GM19372 (cell line): ENCODE measurements at regions not wholly inside any gene's neighbourhood (a gene's known extent, or its start where the extent isn't known, plus 50 kb on each side); places are given as distances from the start of the nearest gene placed in this dataset.
"Not testable (repeated sequence)": the region's sequence is repeated elsewhere in the genome, so short reads cannot be mapped to it uniquely, and the experiment has no call there.

Experiments
- ATAC-seq: cut with Tn5 transposase; IDR thresholded peaks from one replicate; pipeline ENCODE4 v1.9.1; 2021; ENCODE audit warnings: mild to moderate bottlenecking, low read depth, moderate library complexity; ENCODE audit not compliant: unreplicated experiment

GRCh38 chr9:102941868-102942267 lies 53.3 kb upstream of the CYLC2 start:
- ATAC-seq, result no peak

- no peak for ATAC-seq
Observed at GRCh38 chr9:102922526-102922925, 72.6 kb upstream of the CYLC2 start.

- ATAC-seq, result no peak
Observed at GRCh38 chr9:102911185-102911584, 83.9 kb upstream of the CYLC2 start.

GRCh38 chr9:102905795-102906194 lies 89.3 kb upstream of the CYLC2 start:
- ATAC-seq, result not testable (repeated sequence)

- ATAC-seq, result no peak
Observed at GRCh38 chr9:102892025-102892424, 103.1 kb upstream of the CYLC2 start.

- ATAC-seq, result not testable (repeated sequence)
Observed at GRCh38 chr9:102888747-102889146, 106.4 kb upstream of the CYLC2 start.

GRCh38 chr9:102875687-102876086 lies 119.4 kb upstream of the CYLC2 start:
- ATAC-seq, result no peak

- ATAC-seq, result no peak
Observed at GRCh38 chr9:102867488-102867887, 127.6 kb upstream of the CYLC2 start.

GRCh38 chr9:102862478-102862877 lies 132.7 kb upstream of the CYLC2 start:
- ATAC-seq, result no peak

GRCh38 chr9:102855641-102856040 lies 139.5 kb upstream of the CYLC2 start:
- no peak for ATAC-seq

GRCh38 chr9:102845827-102846371 lies 149.2 kb upstream of the CYLC2 start:
- no peak for ATAC-seq

GRCh38 chr9:102844716-102845115 lies 150.4 kb upstream of the CYLC2 start:
- ATAC-seq, result no peak

GRCh38 chr9:102842423-102842822 lies 152.7 kb upstream of the CYLC2 start:
- ATAC-seq, result no peak

- no peak for ATAC-seq
Observed at GRCh38 chr9:102841376-102841775, 153.8 kb upstream of the CYLC2 start.

- no peak for ATAC-seq
Observed at GRCh38 chr9:102840335-102840734, 154.8 kb upstream of the CYLC2 start.

GRCh38 chr9:102832814-102833213 lies 162.3 kb upstream of the CYLC2 start:
- ATAC-seq, result no peak

- ATAC-seq, result no peak
Observed at GRCh38 chr9:102796244-102796643, 198.9 kb upstream of the CYLC2 start.

GRCh38 chr9:102795532-102795931 lies 199.6 kb upstream of the CYLC2 start:
- no peak for ATAC-seq

- no peak for ATAC-seq
Observed at GRCh38 chr9:102779356-102779755, 215.8 kb upstream of the CYLC2 start.

GRCh38 chr9:102778746-102779145 lies 216.4 kb upstream of the CYLC2 start:
- no peak for ATAC-seq

- no peak for ATAC-seq
Observed at GRCh38 chr9:102770704-102771103, 224.4 kb upstream of the CYLC2 start.

- ATAC-seq, result no peak
Observed at GRCh38 chr9:102769307-102769706, 225.8 kb upstream of the CYLC2 start.

GRCh38 chr9:102768002-102768401 lies 227.1 kb upstream of the CYLC2 start:
- no peak for ATAC-seq
